ENCODE measurements at regions not wholly inside any gene's neighbourhood (a gene's known extent, or its start where the extent isn't known, plus 50 kb on each side); places are given as distances from the start of the nearest gene placed in this dataset.

DNA sequence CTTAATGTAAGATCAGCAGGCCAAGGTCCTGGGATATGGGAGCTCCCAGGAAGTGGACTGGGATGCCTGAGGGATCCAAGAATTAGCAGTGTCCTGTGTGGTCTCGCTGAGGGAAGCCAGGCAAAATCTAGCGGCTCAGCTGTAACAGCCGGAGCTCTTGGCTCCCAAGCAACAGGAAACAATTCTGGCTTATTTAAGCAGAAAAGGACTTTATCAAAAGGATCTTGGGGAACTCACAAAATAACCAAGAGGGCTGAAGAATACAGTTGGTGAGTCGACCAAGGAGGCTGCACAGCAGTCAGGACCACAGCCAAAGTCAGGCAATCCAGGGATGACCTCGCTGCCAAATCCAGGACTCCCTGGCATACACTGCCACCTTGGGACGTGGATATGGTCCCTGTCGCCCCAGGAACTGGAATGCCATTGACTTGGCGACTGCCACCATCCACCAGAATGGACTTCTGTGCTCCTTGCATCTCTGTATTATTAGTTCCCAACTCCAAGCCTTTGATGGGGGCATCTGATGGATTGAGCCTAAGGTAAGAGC is 165.3 kb upstream of the BCOR start:
- 16 to 53% (median 49%) methylated on average over 8 of the region's 8 CpGs; no CpG with 5 or more reads in 1 of the 4 donors for WGBS, 4 donors
- Histone ChIP-seq H3K36me3 (replicated peaks in 1 of 2) (no peaks in the 10 kb centered on the region), H3K27ac (peak overlapping the region; percentile 75 to 90 (median 80)), H3K4me1 (replicated peaks in 1 of 2) (peaks cover 16 to 25% of the 10 kb centered on the region in 2 donors), H3K4me3 (peak overlapping the region in 1 of 4 donors; percentile 27), H3K27me3 (peaks cover under 1% of the 10 kb centered on the region), H3K9me3 (replicated peaks in 1 of 3) (no peaks in the 10 kb centered on the region)
- no peak for TF ChIP-seq CTCF (IDR thresholded peaks at IDR 0.05)
- no peak for TF ChIP-seq POLR2A (IDR thresholded peaks at IDR 0.05)
- intact Hi-C loops (cut with DNase I), result loop anchor here (10.0 kb wide), 2 partner anchors 88 to 448 kb away; no protein-coding TSS in a partner anchor
- DNase-seq, result peak in 6 of 7 donors; percentile 45 to 58 (median 54)

- peak; percentile 47 to 86 (median 77) for DNase-seq
- peak overlapping the region; percentile 75 to 90 (median 80) for H3K27ac ChIP-seq
- intact Hi-C loops (cut with DNase I), result loop anchor here (10.0 kb wide), 2 partner anchors 88 to 448 kb away; no protein-coding TSS in a partner anchor
Observed at GRCh38 chrX:40262157-40263013, 164.6 kb upstream of the BCOR start.

DNA sequence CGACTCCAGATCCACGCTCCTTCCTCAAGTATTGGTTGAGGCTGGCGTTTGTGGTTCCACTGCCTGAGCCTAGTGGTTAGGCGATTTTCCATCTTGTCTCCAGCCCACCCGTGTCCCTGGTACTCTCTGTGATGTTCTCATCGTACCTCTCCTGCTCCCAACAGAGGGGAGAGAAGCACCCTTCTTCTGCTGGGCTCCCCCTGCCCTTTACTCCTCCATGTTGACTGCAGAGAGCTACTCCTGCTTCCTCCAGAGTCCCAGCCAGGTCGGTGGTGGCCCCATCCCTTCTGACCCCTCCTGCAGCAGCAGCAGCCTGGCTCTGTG is 164.0 kb upstream of the BCOR start:
- Histone ChIP-seq H3K9me3 (replicated peaks in 1 of 3) (no peaks in the 10 kb centered on the region), H3K27ac (peak overlapping the region; percentile 75 to 90 (median 80)), H3K27me3 (no peaks in the 10 kb centered on the region), H3K36me3 (replicated peaks in 1 of 2) (no peaks in the 10 kb centered on the region), H3K4me3 (no peak overlapping the region), H3K4me1 (replicated peaks in 1 of 2) (peaks cover 16 to 19% of the 10 kb centered on the region in 2 donors)
- WGBS, 4 donors, result 72 to 78% (median 75%) methylated on average over 7 of the region's 7 CpGs
- TF ChIP-seq POLR2A (IDR thresholded peaks at IDR 0.05) (no peak), CTCF (IDR thresholded peaks at IDR 0.05) (no peak)
- DNase-seq, result no peak
- intact Hi-C loops (cut with DNase I), result loop anchor here (10.0 kb wide), 2 partner anchors 87 to 447 kb away; no protein-coding TSS in a partner anchor

More at GRCh38 chrX:40262157-40263013, 164.6 kb upstream of the BCOR start:
- Histone ChIP-seq H3K27me3 (no peaks in the 10 kb centered on the region), H3K9me3 (replicated peaks in 1 of 3) (no peaks in the 10 kb centered on the region), H3K4me3 (peak overlapping the region in 1 of 4 donors; percentile 27), H3K4me1 (replicated peaks in 1 of 2) (peaks cover 16 to 19% of the 10 kb centered on the region in 2 donors), H3K36me3 (replicated peaks in 1 of 2) (no peaks in the 10 kb centered on the region)
- TF ChIP-seq CTCF (IDR thresholded peaks at IDR 0.05) (no peak), POLR2A (IDR thresholded peaks at IDR 0.05) (peak in 1 of 2 donors; percentile 29)
- 12 to 60% (median 31%) methylated on average over 4 to 13 of the region's 13 CpGs for WGBS, 4 donors

- Histone ChIP-seq H3K9me3 (replicated peaks in 1 of 3) (no peaks in the 10 kb centered on the region), H3K27me3 (no peaks in the 10 kb centered on the region), H3K4me1 (replicated peaks in 1 of 2) (peaks cover 16 to 19% of the 10 kb centered on the region in 2 donors), H3K4me3 (no peak overlapping the region), H3K27ac (peak overlapping the region in 1 of 5 donors; percentile 36), H3K36me3 (replicated peaks in 1 of 2) (no peaks in the 10 kb centered on the region)
- intact Hi-C loops (cut with DNase I), result loop anchor here (10.0 kb wide), 2 partner anchors 85 to 445 kb away; no protein-coding TSS in a partner anchor
- WGBS, 4 donors, result 70 to 74% (median 71%) methylated on average over 4 to 14 of the region's 14 CpGs
- DNase-seq, result peak in 6 of 7 donors; percentile 27 to 72 (median 52)
- TF ChIP-seq CTCF (IDR thresholded peaks at IDR 0.05) (no peak), POLR2A (IDR thresholded peaks at IDR 0.05) (no peak)
Observed at GRCh38 chrX:40260146-40260747, 162.5 kb upstream of the BCOR start.

Data from adrenal gland (tissue), 9 donors.